OCI-LY7 (cell line): ENCODE measurements at regions not wholly inside any gene's neighbourhood (a gene's known extent, or its start where the extent isn't known, plus 50 kb on each side); places are given as distances from the start of the nearest gene placed in this dataset.

Experiments used
- BruUV-seq: library from RNA; stranded (reverse); fragments of 400-500 nt; replicated peaks from 2 replicates; lab custom pipeline; 2021; lab: Mats Ljungman, UMichigan
- CTCF ChIA-PET: fragments of 300-600 bp; sonication (Branson Sonifier 250); formaldehyde crosslinking; loops from one replicate; lab custom pipeline; 2022; ENCODE audit warnings: antibody characterized with exemption; ENCODE audit not compliant: unreplicated experiment; lab: Charles Lee
- POLR2A ChIA-PET: fragments of 300-600 bp; sonication (Branson Sonifier 250); formaldehyde crosslinking; loops from one replicate; lab custom pipeline; 2022; ENCODE audit warnings: antibody characterized with exemption; lab: Charles Lee
- DNase-seq: peaks from one replicate; pipeline ENCODE4 v3.0.0-alpha.2; 2015; ENCODE audit warnings: low spot score
- H2AFZ ChIP-seq: fragments of 200-600 bp; sonication (generic), shearing (Covaris generic); 2 replicates; pipeline ENCODE4 v1.6.1; 2014; ENCODE audit warnings: mild to moderate bottlenecking, antibody characterized with exemption, low read length, moderate library complexity
- H3K27ac ChIP-seq: fragments of 200-600 bp; sonication (generic); 2 replicates; pipeline ENCODE4 v1.5.1; 2014; ENCODE audit warnings: mixed run types, low read depth, mild to moderate bottlenecking, moderate library complexity, low read length, inconsistent platforms; ENCODE audit not compliant: poor library complexity, severe bottlenecking
- H3K36me3 ChIP-seq: fragments of 200-600 bp; sonication (generic); 2 replicates; pipeline ENCODE4 v1.6.1; 2014; ENCODE audit warnings: mild to moderate bottlenecking, antibody characterized with exemption, low read length, moderate library complexity, mixed read lengths; ENCODE audit not compliant: insufficient read depth
- H3K4me1 ChIP-seq: fragments of 200-600 bp; sonication (generic); 2 replicates; pipeline ENCODE4 v1.5.1; 2014; ENCODE audit warnings: mild to moderate bottlenecking, low read length; ENCODE audit not compliant: insufficient read depth, poor library complexity, severe bottlenecking
- H3K4me2 ChIP-seq: fragments of 200-600 bp; sonication (generic); 2 replicates; pipeline ENCODE4 v1.6.1; 2014; ENCODE audit warnings: mild to moderate bottlenecking, low read length
- H3K4me3 ChIP-seq: fragments of 200-600 bp; sonication (generic); 2 replicates; pipeline ENCODE4 v1.5.1; 2014; ENCODE audit warnings: mild to moderate bottlenecking, low read depth, low read length; ENCODE audit not compliant: poor library complexity, severe bottlenecking
- H3K79me2 ChIP-seq: fragments of 200-600 bp; sonication (generic); 2 replicates; pipeline ENCODE4 v1.6.1; 2016; ENCODE audit warnings: low read depth, mild to moderate bottlenecking, low read length, moderate library complexity, mixed read lengths; ENCODE audit not compliant: insufficient read depth
- H3K9me2 ChIP-seq: fragments of 200-600 bp; sonication (generic); 2 replicates; pipeline ENCODE4 v1.6.1; 2016; ENCODE audit warnings: mild to moderate bottlenecking, low read length, mixed read lengths; ENCODE audit not compliant: insufficient read depth
- H3K9me3 ChIP-seq: fragments of 200-600 bp; sonication (generic); 2 replicates; pipeline ENCODE4 v1.6.1; 2014; ENCODE audit warnings: mild to moderate bottlenecking, mixed run types, low read length, mixed read lengths
- H4K20me1 ChIP-seq: fragments of 200-600 bp; sonication (generic); 2 replicates; pipeline ENCODE4 v1.6.1; 2014; ENCODE audit warnings: mild to moderate bottlenecking, antibody characterized with exemption, low read length, moderate library complexity, mixed read lengths; ENCODE audit not compliant: insufficient read depth
- EZH2phosphoT487 ChIP-seq: fragments of 200-600 bp; sonication (generic); IDR thresholded peaks from 2 replicates; pipeline ENCODE4 v1.6.1; 2018; ENCODE audit warnings: low read depth, borderline replicate concordance, mild to moderate bottlenecking, mixed run types, antibody characterized with exemption, low read length, moderate library complexity, mixed read lengths
- intact Hi-C: fragments of 100-400 bp; cut with micrococcal nuclease; formaldehyde crosslinking; loops from one replicate; pipeline ENCODE4 v1.10.0; 2022; ENCODE audit not compliant: unreplicated experiment
- TF ChIP-seq, protein P1 (sequence below): fragments of 200-600 bp; sonication (generic); conservative IDR thresholded peaks from 2 replicates; pipeline ENCODE4 v1.5.1; 2014; ENCODE audit warnings: mild to moderate bottlenecking, antibody characterized with exemption, low read length, moderate library complexity, mixed read lengths

DNA sequence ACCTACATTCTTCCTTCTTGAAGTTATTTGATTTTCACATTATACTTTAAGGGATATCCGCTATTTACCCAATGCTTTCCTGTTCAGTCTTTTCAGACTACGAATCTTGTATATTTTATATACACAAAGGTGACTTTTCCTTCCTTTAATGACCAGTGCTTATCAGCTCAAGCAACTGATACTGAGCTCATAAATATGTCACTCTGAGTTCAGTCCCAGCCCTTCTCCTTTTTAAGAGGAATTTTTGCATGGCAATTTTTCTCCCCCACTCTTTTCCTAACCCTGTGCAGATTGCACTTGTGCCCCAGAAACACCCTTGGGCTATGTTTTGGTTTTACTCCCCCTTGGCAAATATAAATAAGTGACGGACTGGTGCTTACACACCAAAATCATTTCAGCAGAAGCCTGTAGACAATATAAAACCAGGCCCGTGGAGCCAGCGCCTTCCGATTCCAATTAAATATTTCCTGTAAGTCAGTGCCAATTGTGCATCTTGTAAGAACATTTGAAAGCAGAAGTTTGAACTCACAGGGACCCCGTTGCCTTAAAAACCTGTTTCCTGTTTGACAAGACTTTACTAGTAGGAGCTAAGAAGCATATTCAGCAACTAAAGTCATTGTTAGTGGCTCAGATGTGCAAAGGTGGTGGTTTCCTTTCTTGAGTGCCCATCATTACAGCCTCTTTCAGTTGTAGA, 66.3 kb upstream of the GATA6 start:
- POLR2A ChIA-PET = no interaction called here
- TF ChIP-seq, protein P1, sequence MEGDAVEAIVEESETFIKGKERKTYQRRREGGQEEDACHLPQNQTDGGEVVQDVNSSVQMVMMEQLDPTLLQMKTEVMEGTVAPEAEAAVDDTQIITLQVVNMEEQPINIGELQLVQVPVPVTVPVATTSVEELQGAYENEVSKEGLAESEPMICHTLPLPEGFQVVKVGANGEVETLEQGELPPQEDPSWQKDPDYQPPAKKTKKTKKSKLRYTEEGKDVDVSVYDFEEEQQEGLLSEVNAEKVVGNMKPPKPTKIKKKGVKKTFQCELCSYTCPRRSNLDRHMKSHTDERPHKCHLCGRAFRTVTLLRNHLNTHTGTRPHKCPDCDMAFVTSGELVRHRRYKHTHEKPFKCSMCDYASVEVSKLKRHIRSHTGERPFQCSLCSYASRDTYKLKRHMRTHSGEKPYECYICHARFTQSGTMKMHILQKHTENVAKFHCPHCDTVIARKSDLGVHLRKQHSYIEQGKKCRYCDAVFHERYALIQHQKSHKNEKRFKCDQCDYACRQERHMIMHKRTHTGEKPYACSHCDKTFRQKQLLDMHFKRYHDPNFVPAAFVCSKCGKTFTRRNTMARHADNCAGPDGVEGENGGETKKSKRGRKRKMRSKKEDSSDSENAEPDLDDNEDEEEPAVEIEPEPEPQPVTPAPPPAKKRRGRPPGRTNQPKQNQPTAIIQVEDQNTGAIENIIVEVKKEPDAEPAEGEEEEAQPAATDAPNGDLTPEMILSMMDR = no peak
- no peak for TF ChIP-seq EZH2phosphoT487

DNA sequence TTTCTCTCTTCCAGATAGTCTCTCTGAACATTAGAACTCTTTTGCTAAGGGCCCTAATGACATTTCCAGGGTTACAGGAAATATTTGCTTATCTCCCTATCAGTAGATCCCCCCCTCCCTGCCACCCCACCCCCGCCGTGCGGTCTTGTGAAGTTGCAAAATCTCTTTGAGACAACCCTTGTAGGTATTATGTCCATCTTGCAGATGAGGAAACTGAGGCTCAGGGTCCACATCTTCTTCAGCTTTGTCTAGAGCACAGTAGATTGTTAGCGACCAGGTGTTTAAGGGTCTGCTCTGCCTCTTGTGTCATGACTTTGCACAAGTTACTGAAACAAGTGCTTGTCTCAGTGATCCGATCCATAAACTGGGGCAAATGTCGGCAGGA, 65.8 kb upstream of the GATA6 start:
- Histone ChIP-seq H2AFZ (no peak overlapping the region), H3K4me3 (no peak overlapping the region), H3K9me2 (no peaks in the 10 kb centered on the region), H3K4me1 (no peaks in the 10 kb centered on the region), H3K4me2 (no peak overlapping the region), H4K20me1 (no peaks in the 10 kb centered on the region), H3K27ac (no peak overlapping the region), H3K79me2 (no peaks in the 10 kb centered on the region), H3K9me3 (no peaks in the 10 kb centered on the region), H3K36me3 (no peaks in the 10 kb centered on the region)
- TF ChIP-seq, protein P1 = no peak
- TF ChIP-seq EZH2phosphoT487 = no peak
- no TSS peak for BruUV-seq
- no peak for DNase-seq
- ChIA-PET CTCF (no interaction called here), POLR2A (no interaction called here)
- intact Hi-C loops = no loop called here

More for the DNA sequence above, 66.3 kb upstream of the GATA6 start:
- BruUV-seq = no TSS peak
- no peaks in the 10 kb centered on the region for H3K79me2 ChIP-seq
- no peak overlapping the region for H3K4me2 ChIP-seq
- no peak overlapping the region for H3K4me3 ChIP-seq
- DNase-seq = no peak
- intact Hi-C loops = no loop called here
- no peak overlapping the region for H2AFZ ChIP-seq
- H3K4me1 ChIP-seq = no peaks in the 10 kb centered on the region
- H3K27ac ChIP-seq = no peak overlapping the region
- no peaks in the 10 kb centered on the region for H3K9me3 ChIP-seq
- no peaks in the 10 kb centered on the region for H3K36me3 ChIP-seq
- H4K20me1 ChIP-seq = no peaks in the 10 kb centered on the region
- no peaks in the 10 kb centered on the region for H3K9me2 ChIP-seq
- CTCF ChIA-PET = no interaction called here

DNA sequence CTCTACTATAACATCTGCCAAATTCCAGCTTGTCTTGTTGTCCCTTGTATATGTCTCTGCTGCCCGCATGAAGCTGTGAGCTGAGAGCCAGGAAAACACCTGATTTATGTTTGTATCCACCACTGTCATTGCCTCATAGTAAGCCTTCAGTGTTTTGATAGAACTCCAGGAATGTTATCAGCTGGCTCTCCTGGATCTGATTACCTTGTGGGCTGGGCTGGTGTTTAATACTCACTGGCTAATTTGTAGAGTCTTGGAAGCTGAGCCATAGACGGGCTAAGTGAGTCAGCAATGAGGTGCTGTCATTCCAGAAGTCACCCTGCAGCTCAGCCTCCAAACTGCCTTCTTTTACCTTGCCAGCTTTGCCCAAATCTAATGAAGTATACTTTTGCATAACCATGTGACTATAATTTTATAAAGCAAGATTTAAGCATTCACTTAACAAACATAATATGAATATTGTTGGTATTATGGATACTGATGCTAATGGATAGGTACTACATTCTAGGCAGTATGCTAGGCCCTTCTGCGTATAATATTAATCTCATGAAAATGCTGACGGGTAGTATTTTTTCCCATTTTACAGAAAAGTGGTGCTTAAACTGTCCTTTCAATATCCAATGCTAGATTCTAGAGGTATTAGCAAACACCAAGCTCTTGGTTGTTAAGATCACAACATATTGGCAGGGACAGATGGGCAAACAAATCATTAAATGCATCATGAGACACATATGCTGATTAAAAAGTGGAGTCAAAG, 62.7 kb upstream of the GATA6 start:
- no peak for TF ChIP-seq EZH2phosphoT487
- TF ChIP-seq, protein P1 = no peak
- ChIA-PET POLR2A (no interaction called here), CTCF (no interaction called here)
- Histone ChIP-seq H3K4me1 (no peaks in the 10 kb centered on the region), H3K79me2 (no peaks in the 10 kb centered on the region), H3K27ac (no peak overlapping the region), H4K20me1 (no peaks in the 10 kb centered on the region), H3K36me3 (no peaks in the 10 kb centered on the region), H2AFZ (no peak overlapping the region), H3K4me2 (no peak overlapping the region), H3K9me3 (no peaks in the 10 kb centered on the region), H3K9me2 (no peaks in the 10 kb centered on the region), H3K4me3 (no peak overlapping the region)
- no TSS peak for BruUV-seq
- intact Hi-C loops = no loop called here
- DNase-seq = no peak
